Coronary artery (tissue), 2 donors: ENCODE measurements at regions not wholly inside any gene's neighbourhood (a gene's known extent, or its start where the extent isn't known, plus 50 kb on each side); places are given as distances from the start of the nearest gene placed in this dataset.

Experiments used
- DNase-seq: peaks from one replicate; pipeline ENCODE4 v3.0.0-alpha.2; 2017; ENCODE audit warnings: low spot score
- H3K27ac ChIP-seq, 2 donors: fragments of 200-600 bp; sonication (generic); one replicate each; pipeline ENCODE4 v1.5.1; 2016 to 2019
- H3K4me3 ChIP-seq: fragments of 200-600 bp; sonication (generic); 2 replicates; pipeline ENCODE4 v1.5.1; 2016; ENCODE audit warnings: mild to moderate bottlenecking, moderate library complexity
- CTCF ChIP-seq: fragments of 200-600 bp; sonication (generic); IDR thresholded peaks from one replicate; pipeline ENCODE4 v1.5.1; 2019; ENCODE audit warnings: antibody characterized with exemption

- no peak overlapping the region for H3K27ac ChIP-seq
- H3K4me3 ChIP-seq: no peak overlapping the region
- TF ChIP-seq CTCF: no peak
- DNase-seq: no peak
Measured at GRCh38 chr10:47209466-47209865, 90.5 kb upstream of the GDF10 start.

- TF ChIP-seq CTCF: no peak
- Histone ChIP-seq H3K27ac (no peak overlapping the region), H3K4me3 (no peak overlapping the region)
- no peak for DNase-seq
Measured at GRCh38 chr10:47214520-47214919, 85.5 kb upstream of the GDF10 start.

GRCh38 chr10:47217113-47217512 lies 82.9 kb upstream of the GDF10 start:
- TF ChIP-seq CTCF: no peak
- no peak for DNase-seq
- Histone ChIP-seq H3K27ac (no peak overlapping the region), H3K4me3 (no peak overlapping the region)

GRCh38 chr10:47218803-47219202 lies 81.2 kb upstream of the GDF10 start:
- H3K27ac ChIP-seq: no peak overlapping the region
- DNase-seq: no peak
- no peak overlapping the region for H3K4me3 ChIP-seq
- no peak for TF ChIP-seq CTCF

- Histone ChIP-seq H3K27ac (no peak overlapping the region), H3K4me3 (no peak overlapping the region)
- no peak for TF ChIP-seq CTCF
- no peak for DNase-seq
Measured at GRCh38 chr10:47222461-47222860, 77.5 kb upstream of the GDF10 start.

GRCh38 chr10:47223236-47223635 lies 76.8 kb upstream of the GDF10 start:
- no peak overlapping the region for H3K4me3 ChIP-seq
- TF ChIP-seq CTCF: no peak
- no peak overlapping the region for H3K27ac ChIP-seq
- no peak for DNase-seq

GRCh38 chr10:47224546-47225218 lies 75.3 kb upstream of the GDF10 start:
- DNase-seq: no peak
- no peak for TF ChIP-seq CTCF
- no peak overlapping the region for H3K27ac ChIP-seq
- H3K4me3 ChIP-seq: no peak overlapping the region
